Thyroid gland (tissue), 4 donors: ENCODE measurements at regions not wholly inside any gene's neighbourhood (a gene's known extent, or its start where the extent isn't known, plus 50 kb on each side); places are given as distances from the start of the nearest gene placed in this dataset.

Experiments used
- DNase-seq, 2 donors: peaks; one replicate each; pipeline ENCODE4 v3.0.0-alpha.2; 2019
- H3K27ac ChIP-seq, 3 donors: fragments of 200-600 bp; sonication (generic); 1 replicate in 2 of 3; 2 replicates in 1 of 3; pipeline ENCODE4 v1.5.1; 2016 to 2019; ENCODE audit warnings: mild to moderate bottlenecking in 1 of 3, moderate library complexity in 1 of 3
- H3K27me3 ChIP-seq: fragments of 200-600 bp; sonication (generic); one replicate; pipeline ENCODE4 v1.5.1; 2019
- H3K36me3 ChIP-seq, 2 donors: fragments of 200-600 bp; sonication (generic); one replicate each; pipeline ENCODE4 v1.5.1; 2016 to 2019
- H3K4me1 ChIP-seq, 2 donors: fragments of 200-600 bp; sonication (generic); one replicate each; pipeline ENCODE4 v1.5.1; 2017 to 2019
- H3K4me3 ChIP-seq, 3 donors: fragments of 200-600 bp; sonication (generic); replicated peaks in 1 of 3; 1 replicate in 2 of 3; 2 replicates in 1 of 3; pipeline ENCODE4 v1.5.1; 2016; ENCODE audit warnings: mild to moderate bottlenecking in 1 of 3
- H3K9me3 ChIP-seq: fragments of 200-600 bp; sonication (generic); one replicate; pipeline ENCODE4 v1.5.1; 2017
- CTCF ChIP-seq, 6 experiments: fragments of 200-600 bp in 3 of 6; fragments of 450-650 bp in 3 of 6; sonication (generic) in 3 of 6; IDR thresholded peaks; one replicate each; pipeline ENCODE4 v1.5.1; 2016 to 2019; ENCODE audit warnings: antibody characterized with exemption in 6 of 6, mild to moderate bottlenecking in 2 of 6, inconsistent platforms in 1 of 6, moderate library complexity in 1 of 6
- POLR2A ChIP-seq, 2 donors: fragments of 450-650 bp; IDR thresholded peaks; one replicate each; pipeline ENCODE4 v1.6.1; 2017; ENCODE audit warnings: antibody characterized with exemption in 2 of 2, mild to moderate bottlenecking in 2 of 2, moderate library complexity in 1 of 2
- WGBS, 2 donors: methylation state at CpG; one replicate each; pipeline ENCODE4 v1.1.5; 2017; 5-methylcytosine and 5-hydroxymethylcytosine counted together
- intact Hi-C: fragments of 100-400 bp; cut with DNase I; formaldehyde crosslinking; loops from one replicate; pipeline ENCODE4 v1.15.1; 2023

GRCh38 chr6:61217714-61218113 is 1068.3 kb downstream of the KHDRBS2 start:
- Histone ChIP-seq H3K27me3 (no peaks in the 10 kb centered on the region), H3K36me3 (no peaks in the 10 kb centered on the region), H3K4me3 (no peak overlapping the region), H3K9me3 (no peaks in the 10 kb centered on the region), H3K4me1 (no peaks in the 10 kb centered on the region), H3K27ac (no peak overlapping the region)
- intact Hi-C loops: no loop called here
- WGBS, 2 donors: 71 to 78% methylated on average over 2 of the region's 2 CpGs
- DNase-seq: no peak
- TF ChIP-seq CTCF (IDR thresholded peaks at IDR 0.05) (no peak), POLR2A (IDR thresholded peaks at IDR 0.05) (no peak)

- intact Hi-C loops: no loop called here
- Histone ChIP-seq H3K4me1 (no peaks in the 10 kb centered on the region), H3K27ac (no peak overlapping the region), H3K4me3 (no peak overlapping the region), H3K36me3 (no peaks in the 10 kb centered on the region), H3K9me3 (no peaks in the 10 kb centered on the region), H3K27me3 (no peaks in the 10 kb centered on the region)
- TF ChIP-seq POLR2A (IDR thresholded peaks at IDR 0.05) (no peak), CTCF (IDR thresholded peaks at IDR 0.05) (no peak)
- WGBS, 2 donors: 48 to 49% methylated on average over 1 of the region's 1 CpG
- DNase-seq: no peak
These were observed 1075.5 kb downstream of the KHDRBS2 start for GRCh38 chr6:61210549-61210948.

- Histone ChIP-seq H3K9me3 (no peaks in the 10 kb centered on the region), H3K27ac (no peak overlapping the region)
- 85 to 95% methylated on average over 1 of the region's 1 CpG for WGBS, 2 donors
These were observed 1082.0 kb downstream of the KHDRBS2 start for GRCh38 chr6:61203966-61204496.

GRCh38 chr6:61200444-61200843 is 1085.6 kb downstream of the KHDRBS2 start:
- TF ChIP-seq POLR2A (IDR thresholded peaks at IDR 0.05): no peak
- TF ChIP-seq CTCF (IDR thresholded peaks at IDR 0.05): no peak
- Histone ChIP-seq H3K27ac (no peak overlapping the region), H3K4me3 (no peak overlapping the region), H3K4me1 (no peaks in the 10 kb centered on the region), H3K36me3 (no peaks in the 10 kb centered on the region), H3K27me3 (no peaks in the 10 kb centered on the region), H3K9me3 (no peaks in the 10 kb centered on the region)
- intact Hi-C loops: no loop called here
- no peak for DNase-seq
- WGBS, 2 donors: 81 to 89% methylated on average over 4 of the region's 4 CpGs

More at GRCh38 chr6:61203966-61204496, 1082.0 kb downstream of the KHDRBS2 start:
- intact Hi-C loops: no loop called here
- TF ChIP-seq POLR2A (IDR thresholded peaks at IDR 0.05) (no peak), CTCF (IDR thresholded peaks at IDR 0.05) (no peak)
- Histone ChIP-seq H3K4me1 (no peaks in the 10 kb centered on the region), H3K27me3 (no peaks in the 10 kb centered on the region), H3K36me3 (no peaks in the 10 kb centered on the region), H3K4me3 (no peak overlapping the region)
- no peak for DNase-seq

- H3K4me1 ChIP-seq: no peaks in the 10 kb centered on the region
These were observed 1092.3 kb downstream of the KHDRBS2 start for GRCh38 chr6:61193771-61194170.

GRCh38 chr6:61192610-61193009 is 1093.4 kb downstream of the KHDRBS2 start:
- Histone ChIP-seq H3K4me1 (no peaks in the 10 kb centered on the region), H3K27ac (no peak overlapping the region), H3K36me3 (no peaks in the 10 kb centered on the region), H3K9me3 (no peaks in the 10 kb centered on the region), H3K27me3 (no peaks in the 10 kb centered on the region), H3K4me3 (no peak overlapping the region)
- intact Hi-C loops: no loop called here
- WGBS, 2 donors: 25 to 30% methylated on average over 2 of the region's 2 CpGs
- TF ChIP-seq CTCF (IDR thresholded peaks at IDR 0.05) (no peak), POLR2A (IDR thresholded peaks at IDR 0.05) (no peak)
- DNase-seq: no peak

More at GRCh38 chr6:61193771-61194170, 1092.3 kb downstream of the KHDRBS2 start:
- H3K27ac ChIP-seq: no peak overlapping the region
- H3K4me3 ChIP-seq: no peak overlapping the region
- no peak for TF ChIP-seq POLR2A (IDR thresholded peaks at IDR 0.05)
- 71 to 100% methylated on average over 2 to 3 of the region's 3 CpGs for WGBS, 2 donors
- H3K27me3 ChIP-seq: no peaks in the 10 kb centered on the region
- no peaks in the 10 kb centered on the region for H3K36me3 ChIP-seq
- intact Hi-C loops: no loop called here
- DNase-seq: no peak
- H3K9me3 ChIP-seq: no peaks in the 10 kb centered on the region
